H1 (cell line): ENCODE measurements at regions not wholly inside any gene's neighbourhood (a gene's known extent, or its start where the extent isn't known, plus 50 kb on each side); places are given as distances from the start of the nearest gene placed in this dataset.

Experiments used
- CTCF ChIA-PET: fragments of 300-600 bp; sonication (Branson Sonifier 250); formaldehyde crosslinking; loops from one replicate; lab custom pipeline; 2021; ENCODE audit not compliant: partially characterized antibody; lab: Charles Lee
- POLR2A ChIA-PET: fragments of 300-600 bp; sonication (Branson Sonifier 250); formaldehyde crosslinking; loops from one replicate; lab custom pipeline; 2021; ENCODE audit warnings: inconsistent platforms; ENCODE audit not compliant: partially characterized antibody; lab: Charles Lee
- DNase-seq, 2 experiments: peaks; one replicate each; pipeline versions ENCODE4 v3.0.0 to v3.0.0-alpha.2; 2010 to 2022; ENCODE audit warnings: low spot score in 2 of 2, low read depth in 1 of 2, mixed read lengths in 1 of 2
- FAIRE-seq: peaks from 2 replicates; lab custom pipeline; 2011; peaks lifted over from hg19 to GRCh38; lab: Jason Lieb, UNC
- H2AFZ ChIP-seq: 2 replicates; pipeline ENCODE4 v1.8.1; 2012; ENCODE audit warnings: low read length, inconsistent platforms
- H2AK5ac ChIP-seq: 2 replicates; pipeline ENCODE4 v1.6.1; 2013; ENCODE audit warnings: low read depth, low read length
- H2BK120ac ChIP-seq: replicated peaks from 2 replicates; pipeline ENCODE3; 2013; ENCODE audit warnings: low read depth, low read length, inconsistent platforms
- H2BK12ac ChIP-seq: 2 replicates; pipeline ENCODE4 v1.6.1; 2013; ENCODE audit warnings: low read depth, low read length
- H2BK15ac ChIP-seq: 2 replicates; pipeline ENCODE4 v1.6.1; 2013; ENCODE audit warnings: low read length
- H2BK20ac ChIP-seq: 2 replicates; pipeline ENCODE4 v1.6.1; 2013; ENCODE audit warnings: low read length
- H2BK5ac ChIP-seq: 2 replicates; pipeline ENCODE4 v1.6.1; 2013; ENCODE audit warnings: low read depth, low read length
- H3K14ac ChIP-seq: 2 replicates; pipeline ENCODE4 v1.6.1; 2013; ENCODE audit warnings: inconsistent platforms; ENCODE audit not compliant: insufficient read length
- H3K18ac ChIP-seq: 2 replicates; pipeline ENCODE4 v1.6.1; 2013; ENCODE audit warnings: low read length; ENCODE audit errors: extremely low read depth
- H3K23ac ChIP-seq: 2 replicates; pipeline ENCODE4 v1.6.1; 2013; ENCODE audit warnings: inconsistent platforms; ENCODE audit not compliant: insufficient read length
- H3K23me2 ChIP-seq: 2 replicates; pipeline ENCODE4 v1.6.1; 2013; ENCODE audit warnings: low read depth, low read length
- H3K27ac ChIP-seq: 2 replicates; pipeline ENCODE4 v1.6.1; 2011; ENCODE audit warnings: low read depth, low read length, inconsistent platforms
- H3K27me3 ChIP-seq, 4 experiments: replicated peaks in 1 of 4; 1 replicate in 1 of 4; 2 replicates in 3 of 4; pipeline versions ENCODE4 v1.6.1 to v1.8.1; 2011 to 2013; ENCODE audit warnings: low read length in 3 of 4, mild to moderate bottlenecking in 3 of 4, inconsistent platforms in 2 of 4, mixed read lengths in 2 of 4, moderate library complexity in 1 of 4; ENCODE audit not compliant: control insufficient read depth in 3 of 4, insufficient read depth in 3 of 4; ENCODE audit errors: extremely low read depth in 1 of 4
- H3K36me3 ChIP-seq, 4 experiments: 2 replicates each; pipeline versions ENCODE4 v1.6.1 to v1.8.1; 2011 to 2013; ENCODE audit warnings: mild to moderate bottlenecking in 4 of 4, low read length in 3 of 4, moderate library complexity in 2 of 4, control low read depth in 1 of 4, inconsistent platforms in 1 of 4; ENCODE audit not compliant: insufficient read depth in 4 of 4, control insufficient read depth in 2 of 4
- H3K4ac ChIP-seq: replicated peaks from 2 replicates; pipeline ENCODE3; 2013; ENCODE audit warnings: low read length, low read depth, mixed read lengths, inconsistent platforms; ENCODE audit not compliant: insufficient read length
- H3K4me1 ChIP-seq, 4 experiments: replicated peaks in 1 of 4; 1 replicate in 1 of 4; 2 replicates in 3 of 4; pipeline versions ENCODE4 v1.6.1 to v1.8.1; 2011 to 2013; ENCODE audit warnings: low read length in 3 of 4, inconsistent platforms in 2 of 4, mixed read lengths in 1 of 4; ENCODE audit not compliant: insufficient read depth in 4 of 4, control insufficient read depth in 3 of 4
- H3K4me2 ChIP-seq, 2 experiments: 2 replicates each; pipeline versions ENCODE4 v1.6.1 to v1.8.1; 2011 to 2013; ENCODE audit warnings: low read depth in 2 of 2, low read length in 2 of 2, control low read depth in 1 of 2, inconsistent platforms in 1 of 2, mild to moderate bottlenecking in 1 of 2; ENCODE audit not compliant: insufficient read depth in 1 of 2
- H3K4me3 ChIP-seq, 4 experiments: fragments of 200-600, 300-600 bp in 1 of 4; sonication (generic), shearing (Covaris generic), sonication (Bioruptor Twin) in 1 of 4; 2 replicates each; pipeline versions ENCODE4 v1.5.1 to v1.8.1; 2011 to 2016; ENCODE audit warnings: low read length in 4 of 4, low read depth in 3 of 4, control low read depth in 2 of 4, inconsistent platforms in 2 of 4, mild to moderate bottlenecking in 2 of 4, mixed read lengths in 1 of 4, moderate library complexity in 1 of 4; ENCODE audit not compliant: insufficient read depth in 2 of 4; ENCODE audit errors: extremely low read depth in 1 of 4
- H3K56ac ChIP-seq: replicated peaks from 2 replicates; pipeline ENCODE3; 2013; ENCODE audit warnings: low read depth, mild to moderate bottlenecking, mixed read lengths, low read length, inconsistent platforms; ENCODE audit not compliant: insufficient read length
- H3K79me1 ChIP-seq: 2 replicates; pipeline ENCODE4 v1.6.1; 2013; ENCODE audit warnings: low read depth, low read length, control low read depth
- H3K79me2 ChIP-seq, 2 experiments: 2 replicates each; pipeline versions ENCODE4 v1.6.1 to v1.8.1; 2012 to 2013; ENCODE audit warnings: low read length in 2 of 2, mild to moderate bottlenecking in 2 of 2, inconsistent platforms in 1 of 2; ENCODE audit not compliant: insufficient read depth in 2 of 2, control insufficient read depth in 1 of 2
- H3K9ac ChIP-seq, 4 experiments: replicated peaks in 1 of 4; 1 replicate in 1 of 4; 2 replicates in 3 of 4; pipeline versions ENCODE4 v1.6.1 to v1.8.1; 2011 to 2013; ENCODE audit warnings: low read depth in 3 of 4, low read length in 3 of 4, control low read depth in 2 of 4, mild to moderate bottlenecking in 2 of 4, moderate library complexity in 2 of 4, inconsistent platforms in 1 of 4; ENCODE audit errors: extremely low read depth in 1 of 4
- H3K9me3 ChIP-seq, 2 experiments: 2 replicates each; pipeline versions ENCODE4 v1.6.1 to v1.8.1; 2012 to 2013; ENCODE audit warnings: mild to moderate bottlenecking in 2 of 2, moderate library complexity in 2 of 2, control low read depth in 1 of 2, inconsistent platforms in 1 of 2, low read depth in 1 of 2, low read length in 1 of 2, mixed read lengths in 1 of 2; ENCODE audit not compliant: insufficient read depth in 2 of 2
- H4K20me1 ChIP-seq, 2 experiments: replicated peaks in 1 of 2; 2 replicates each; pipeline versions ENCODE3 to v1.8.1; 2011 to 2013; ENCODE audit warnings: inconsistent platforms in 2 of 2, low read length in 2 of 2, mild to moderate bottlenecking in 1 of 2; ENCODE audit not compliant: insufficient read depth in 2 of 2, control insufficient read depth in 1 of 2
- H4K5ac ChIP-seq: 2 replicates; pipeline ENCODE4 v1.6.1; 2013; ENCODE audit warnings: low read length, low read depth, mixed read lengths, inconsistent platforms; ENCODE audit not compliant: insufficient read length
- H4K8ac ChIP-seq: 2 replicates; pipeline ENCODE4 v1.8.0; 2013; ENCODE audit warnings: mild to moderate bottlenecking, moderate library complexity, low read length, inconsistent platforms; ENCODE audit not compliant: insufficient read depth; ENCODE audit errors: extremely low read depth
- H4K91ac ChIP-seq: replicated peaks from 2 replicates; pipeline ENCODE3; 2013; ENCODE audit warnings: low read length, mixed read lengths, inconsistent platforms; ENCODE audit not compliant: insufficient read length
- BRCA1 ChIP-seq: IDR thresholded peaks from 2 replicates; pipeline ENCODE4 v1.6.1; 2012; ENCODE audit warnings: low read depth, low read length, improper control_type of control experiment
- CHD2 ChIP-seq: IDR thresholded peaks from 2 replicates; pipeline ENCODE4 v1.6.1; 2012; ENCODE audit warnings: low read length, improper control_type of control experiment
- HDAC2 ChIP-seq, 2 experiments: fragments of 300-600 bp in 1 of 2; sonication (generic) in 1 of 2; IDR thresholded peaks; 2 replicates each; pipeline ENCODE4 v1.6.1; 2011 to 2012; ENCODE audit warnings: low read depth in 2 of 2, low read length in 2 of 2, mild to moderate bottlenecking in 2 of 2, moderate library complexity in 2 of 2, borderline replicate concordance in 1 of 2, inconsistent platforms in 1 of 2
- KDM1A ChIP-seq: fragments of 200-600, 300-600 bp; sonication (generic); IDR thresholded peaks from 2 replicates; pipeline ENCODE4 v1.7.1; 2016; ENCODE audit warnings: mild to moderate bottlenecking, low read length, borderline replicate concordance
- KDM4A ChIP-seq: IDR thresholded peaks from one replicate; pipeline ENCODE4 v1.7.1; 2012; ENCODE audit warnings: low read depth, mild to moderate bottlenecking, moderate library complexity, low read length, inconsistent platforms; ENCODE audit not compliant: severe bottlenecking
- RNF2 ChIP-seq: fragments of 200-900, 300-1000 bp; sonication (generic); IDR thresholded peaks from 2 replicates; pipeline ENCODE4 v1.7.1; 2016; ENCODE audit warnings: borderline replicate concordance, low read depth, mild to moderate bottlenecking, antibody characterized with exemption, low read length; ENCODE audit not compliant: poor library complexity, severe bottlenecking; ENCODE audit errors: missing control alignments
- SP1 ChIP-seq: IDR thresholded peaks from 2 replicates; pipeline ENCODE4 v1.6.1; 2011; ENCODE audit warnings: low read depth, low read length
- SRF ChIP-seq: IDR thresholded peaks from 2 replicates; pipeline ENCODE4 v1.6.1; 2011; ENCODE audit warnings: mild to moderate bottlenecking, low read depth, low read length, moderate library complexity
- SUZ12 ChIP-seq: fragments of 200-600 bp; sonication (generic); IDR thresholded peaks from 2 replicates; pipeline ENCODE4 v1.6.1; 2012; ENCODE audit warnings: mild to moderate bottlenecking, inconsistent platforms, low read length, moderate library complexity, mixed read lengths
- TAF1 ChIP-seq: IDR thresholded peaks from 2 replicates; pipeline ENCODE4 v1.6.1; 2011; ENCODE audit warnings: mild to moderate bottlenecking, low read depth, low read length
- TBP ChIP-seq: IDR thresholded peaks from 2 replicates; pipeline ENCODE4 v1.6.1; 2011; ENCODE audit warnings: low read depth, low read length, improper control_type of control experiment
- WGBS, 2 experiments: shearing (Covaris generic) in 1 of 2; methylation state at CpG; one replicate each; pipeline versions ENCODE4 v1.1.6 to v1.1.7; 2013 to 2015; ENCODE audit warnings: low lambda C conversion rate in 2 of 2, mixed read lengths in 2 of 2, inconsistent platforms in 1 of 2, low coverage in 1 of 2, missing lambda C conversion rate in 1 of 2; ENCODE audit not compliant: insufficient replicate concordance in 2 of 2, insufficient coverage in 1 of 2, insufficient read length in 1 of 2; ENCODE audit errors: extremely low coverage in 1 of 2, missing lambda C conversion rate in 1 of 2; 5-methylcytosine and 5-hydroxymethylcytosine counted together
- TF ChIP-seq, protein P1 (sequence below): IDR thresholded peaks from 2 replicates; pipeline ENCODE4 v1.6.1; 2011; ENCODE audit warnings: low read depth, mild to moderate bottlenecking, low read length; ENCODE audit not compliant: insufficient read depth

- Histone ChIP-seq H3K18ac (no peak overlapping the region), H4K8ac (no peak overlapping the region), H2BK15ac (no peak overlapping the region), H4K20me1 (no peaks in the 10 kb centered on the region), H4K5ac (no peak overlapping the region), H3K4me1 (no peaks in the 10 kb centered on the region), H3K14ac (no peak overlapping the region), H2BK5ac (no peak overlapping the region), H3K79me2 (no peaks in the 10 kb centered on the region), H2BK120ac (no peak overlapping the region), H3K23me2 (no peaks in the 10 kb centered on the region; the same call in 1 of the 2 replicates), H3K79me1 (no peaks in the 10 kb centered on the region), H2BK12ac (no peak overlapping the region), H3K36me3 (no peaks in the 10 kb centered on the region), H2AK5ac (no peak overlapping the region), H2AFZ (no peak overlapping the region), H3K4ac (no peak overlapping the region), H2BK20ac (no peak overlapping the region), H3K56ac (no peak overlapping the region), H3K4me2 (no peak overlapping the region), H4K91ac (no peak overlapping the region), H3K9ac (peak overlapping the region in 1 of 4 experiments; percentile 34; a peak in 1 of 7 replicates), H3K23ac (no peak overlapping the region), H3K27me3 (no peaks in the 10 kb centered on the region), H3K9me3 (no peaks in the 10 kb centered on the region; a peak in 1 of 4 replicates), H3K27ac (no peak overlapping the region), H3K4me3 (no peak overlapping the region)
- 94% methylated on average over 2 of the region's 2 CpGs; no CpG with 5 or more reads in 1 of the 2 experiments for WGBS, 2 experiments
- TF ChIP-seq CHD2 (no peak), TAF1 (no peak), SUZ12 (no peak), HDAC2 (IDR thresholded peaks at IDR 0.05; ENCODE audit: borderline replicate concordance in 1 of 2, low read depth in 2 of 2, low read length in 2 of 2) (no peak), KDM1A (no peak), RNF2 (no peak), BRCA1 (no peak), TBP (no peak), SP1 (no peak), SRF (no peak), KDM4A (no peak)
- TF ChIP-seq, protein P1, sequence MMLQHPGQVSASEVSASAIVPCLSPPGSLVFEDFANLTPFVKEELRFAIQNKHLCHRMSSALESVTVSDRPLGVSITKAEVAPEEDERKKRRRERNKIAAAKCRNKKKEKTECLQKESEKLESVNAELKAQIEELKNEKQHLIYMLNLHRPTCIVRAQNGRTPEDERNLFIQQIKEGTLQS: no peak
- FAIRE-seq: no peak
- no peak for DNase-seq
- CTCF ChIA-PET: no interaction called here
- POLR2A ChIA-PET: no interaction called here
These were observed 669.7 kb downstream of the MAT2B start for GRCh38 chr5:164175083-164175482.
